Astrocyte (in vitro differentiated cells and primary cell): ENCODE measurements at regions not wholly inside any gene's neighbourhood (a gene's known extent, or its start where the extent isn't known, plus 50 kb on each side); places are given as distances from the start of the nearest gene placed in this dataset.
"Not testable (repeated sequence)": the region's sequence is repeated elsewhere in the genome, so short reads cannot be mapped to it uniquely, and the experiment has no call there.

Experiments
- DNase-seq: peaks from one replicate; pipeline ENCODE4 v3.0.0-alpha.2; 2010; ENCODE audit warnings: low read depth
- FAIRE-seq: peaks from 2 replicates; lab custom pipeline; 2011; peaks lifted over from hg19 to GRCh38; lab: Jason Lieb, UNC
- H2AFZ ChIP-seq: 2 replicates; pipeline ENCODE4 v1.6.0; 2012; ENCODE audit warnings: low read depth, low read length, inconsistent platforms
- H3K27ac ChIP-seq: 2 replicates; pipeline ENCODE4 v1.5.1; 2011; ENCODE audit warnings: low read depth, low read length, inconsistent platforms
- H3K27me3 ChIP-seq: 2 replicates; pipeline ENCODE4 v1.6.0; 2011; ENCODE audit warnings: low read length, inconsistent platforms; ENCODE audit not compliant: insufficient read depth
- H3K36me3 ChIP-seq: 2 replicates; pipeline ENCODE4 v1.5.1; 2011; ENCODE audit warnings: low read length, inconsistent platforms; ENCODE audit not compliant: insufficient read depth
- H3K4me1 ChIP-seq: 2 replicates; pipeline ENCODE4 v1.5.1; 2011; ENCODE audit warnings: low read length, inconsistent platforms; ENCODE audit not compliant: insufficient read depth
- H3K4me2 ChIP-seq: 2 replicates; pipeline ENCODE4 v1.6.0; 2012; ENCODE audit warnings: low read length, inconsistent platforms
- H3K4me3 ChIP-seq: 2 replicates; pipeline ENCODE4 v1.5.1; 2011; ENCODE audit warnings: low read depth, mild to moderate bottlenecking, low read length, inconsistent platforms; ENCODE audit not compliant: insufficient read depth
- H3K79me2 ChIP-seq: 2 replicates; pipeline ENCODE4 v1.6.0; 2012; ENCODE audit warnings: mild to moderate bottlenecking, low read length, inconsistent platforms; ENCODE audit not compliant: insufficient read depth
- H3K9ac ChIP-seq: 2 replicates; pipeline ENCODE4 v1.6.0; 2012; ENCODE audit warnings: mild to moderate bottlenecking, low read length, inconsistent platforms
- H3K9me3 ChIP-seq: 2 replicates; pipeline ENCODE4 v1.5.1; 2012; ENCODE audit warnings: low read depth, mild to moderate bottlenecking, low read length, inconsistent platforms; ENCODE audit not compliant: insufficient read depth
- H4K20me1 ChIP-seq: 2 replicates; pipeline ENCODE4 v1.6.0; 2012; ENCODE audit warnings: low read length, inconsistent platforms; ENCODE audit not compliant: insufficient read depth
- H3K27ac Mint-ChIP-seq: one replicate; pipeline ENCODE4 v1.8.0; 2021; ENCODE audit warnings: mild to moderate bottlenecking, mixed read lengths; ENCODE audit not compliant: unreplicated experiment
- H3K27me3 Mint-ChIP-seq: one replicate; pipeline ENCODE4 v1.8.0; 2021; ENCODE audit warnings: low read depth, mixed read lengths; ENCODE audit not compliant: unreplicated experiment
- H3K36me3 Mint-ChIP-seq: one replicate; pipeline ENCODE4 v1.8.0; 2021; ENCODE audit warnings: low read depth, mixed read lengths; ENCODE audit not compliant: unreplicated experiment
- H3K4me1 Mint-ChIP-seq: one replicate; pipeline ENCODE4 v1.8.0; 2021; ENCODE audit warnings: low read depth, mixed read lengths; ENCODE audit not compliant: unreplicated experiment
- H3K4me3 Mint-ChIP-seq: one replicate; pipeline ENCODE4 v1.8.0; 2021; ENCODE audit warnings: mild to moderate bottlenecking, moderate library complexity, mixed read lengths; ENCODE audit not compliant: unreplicated experiment
- H3K9me3 Mint-ChIP-seq: one replicate; pipeline ENCODE4 v1.8.0; 2021; ENCODE audit warnings: mild to moderate bottlenecking, mixed read lengths; ENCODE audit not compliant: unreplicated experiment
- CTCF ChIP-seq: IDR thresholded peaks from 2 replicates; pipeline ENCODE4 v1.5.1; 2011; ENCODE audit warnings: low read depth, mild to moderate bottlenecking, inconsistent platforms, low read length, moderate library complexity; ENCODE audit not compliant: insufficient read depth
- EZH2 ChIP-seq: IDR thresholded peaks from 2 replicates; pipeline ENCODE4 v1.6.1; 2012; ENCODE audit warnings: mild to moderate bottlenecking, low read length, inconsistent platforms; ENCODE audit not compliant: insufficient read depth

GRCh38 chr16:72455743-72456659 is 284.0 kb upstream of the PMFBP1 start:
- no peak overlapping the region for H3K4me3 Mint-ChIP-seq
- H3K27ac Mint-ChIP-seq: no peak overlapping the region
- Histone ChIP-seq H3K27me3 (no peaks in the 10 kb centered on the region), H3K4me1 (no peaks in the 10 kb centered on the region), H3K36me3 (no peaks in the 10 kb centered on the region), H3K9me3 (no peaks in the 10 kb centered on the region), H3K9ac (no peak overlapping the region), H4K20me1 (no peaks in the 10 kb centered on the region), H3K79me2 (no peaks in the 10 kb centered on the region), H3K4me2 (no peak overlapping the region), H2AFZ (no peak overlapping the region), H3K27ac (no peak overlapping the region), H3K4me3 (no peak overlapping the region)
- peaks cover 27% of the 10 kb centered on the region for H3K9me3 Mint-ChIP-seq
- TF ChIP-seq CTCF (no peak), EZH2 (no peak)
- FAIRE-seq (no peak), DNase-seq (no peak)
- H3K27me3 Mint-ChIP-seq: no peaks in the 10 kb centered on the region
- peaks cover 31% of the 10 kb centered on the region for H3K36me3 Mint-ChIP-seq
- H3K4me1 Mint-ChIP-seq: no peaks in the 10 kb centered on the region

- H3K27me3 ChIP-seq, H3K27ac Mint-ChIP-seq, H3K4me1 Mint-ChIP-seq, H3K36me3 ChIP-seq, H3K4me3 ChIP-seq, H3K9me3 ChIP-seq, H2AFZ ChIP-seq, H3K27me3 Mint-ChIP-seq, H3K27ac ChIP-seq, H3K9ac ChIP-seq, H3K4me3 Mint-ChIP-seq, FAIRE-seq, H3K4me2 ChIP-seq, H3K79me2 ChIP-seq, DNase-seq, H3K4me1 ChIP-seq, H4K20me1 ChIP-seq: not testable (repeated sequence)
- Mint-ChIP-seq H3K36me3 (peaks cover 29% of the 10 kb centered on the region), H3K9me3 (peaks cover 27% of the 10 kb centered on the region)
Measured at GRCh38 chr16:72453856-72454255, 281.9 kb upstream of the PMFBP1 start.

DNA sequence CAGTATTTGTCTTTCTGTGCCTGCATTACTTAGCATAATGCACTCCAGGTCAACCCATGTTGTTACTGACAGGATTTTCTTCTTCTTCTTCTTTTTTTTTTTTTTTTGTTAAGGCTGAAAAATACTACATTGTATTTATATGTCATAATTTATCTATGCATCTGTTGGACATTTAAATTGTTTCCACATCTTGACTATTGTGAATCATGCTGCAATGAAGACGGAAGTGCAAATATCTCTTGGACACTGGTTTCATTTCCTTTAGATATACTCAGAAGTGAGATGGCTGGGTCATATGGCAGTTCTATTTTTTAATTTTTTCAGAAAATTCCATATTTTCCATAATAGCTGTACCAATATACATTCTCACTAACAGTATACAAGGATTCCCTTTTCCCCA is 272.7 kb upstream of the PMFBP1 start:
- TF ChIP-seq CTCF (no peak), EZH2 (no peak)
- peaks cover 3% of the 10 kb centered on the region for H3K9me3 ChIP-seq
- H3K9me3 Mint-ChIP-seq: peaks cover 6% of the 10 kb centered on the region
- no peak overlapping the region for H3K4me3 Mint-ChIP-seq
- no peak for DNase-seq
- no peaks in the 10 kb centered on the region for H3K4me1 ChIP-seq
- H2AFZ ChIP-seq: no peak overlapping the region
- H3K4me3 ChIP-seq: no peak overlapping the region
- peaks cover 1% of the 10 kb centered on the region for H3K36me3 Mint-ChIP-seq
- H3K27ac Mint-ChIP-seq: no peak overlapping the region
- H3K9ac ChIP-seq: no peak overlapping the region
- H3K4me1 Mint-ChIP-seq: no peaks in the 10 kb centered on the region
- H3K27me3 Mint-ChIP-seq: no peaks in the 10 kb centered on the region
- no peaks in the 10 kb centered on the region for H3K79me2 ChIP-seq
- H3K27ac ChIP-seq: no peak overlapping the region
- no peaks in the 10 kb centered on the region for H3K27me3 ChIP-seq
- no peaks in the 10 kb centered on the region for H4K20me1 ChIP-seq
- no peak for FAIRE-seq
- no peak overlapping the region for H3K4me2 ChIP-seq
- no peaks in the 10 kb centered on the region for H3K36me3 ChIP-seq
